ENCODE measurements at regions not wholly inside any gene's neighbourhood (a gene's known extent, or its start where the extent isn't known, plus 50 kb on each side); places are given as distances from the start of the nearest gene placed in this dataset.
A peak's percentile ranks its signal among the peaks of the same experiment; 100 is the strongest.

GRCh38 chr18:26794230-26795101 lies 71.0 kb downstream of the AQP4 start:
- ChIA-PET POLR2A (no interaction called here), CTCF (ENCODE audit: low intra/inter-chr PET ratio, low total read pairs) (no interaction called here)
- no peak overlapping the region for H3K27ac ChIP-seq (ENCODE audit: extremely low read length, insufficient read depth, low read length)
- H3K4me1 ChIP-seq (ENCODE audit: insufficient read depth, low read length) = no peaks in the 10 kb centered on the region
- no peaks in the 10 kb centered on the region for H3K27me3 ChIP-seq (ENCODE audit: control insufficient read depth in 1 of 2, insufficient read depth in 2 of 2, low read length in 2 of 2)
- ATAC-seq = no peak
- H4K20me1 ChIP-seq (ENCODE audit: insufficient read depth, low read length) = no peaks in the 10 kb centered on the region
- WGBS (ENCODE audit: low lambda C conversion rate) = 0% methylated on average over 6 of the region's 8 CpGs
- intact Hi-C loops (cut with micrococcal nuclease; ENCODE audit: unreplicated experiment) (no loop called here), in situ Hi-C loops (cut with HindIII; ENCODE audit: extremely low pct_ligation_motif_present, low pct_unique_long_range_greater_than_20kb) (no loop called here)
- TF ChIP-seq ZBTB21 (CRISPR knock-in tag; IDR thresholded peaks at IDR 0.05) (no peak), SATB2 (CRISPR knock-in tag; IDR thresholded peaks at IDR 0.05) (no peak), GPN1 (CRISPR knock-in tag; IDR thresholded peaks at IDR 0.05; ENCODE audit: borderline replicate concordance) (no peak)
- FAIRE-seq = no peak
- H3K36me3 ChIP-seq (replicated peaks in 1 of 2; ENCODE audit: control insufficient read depth in 1 of 2, insufficient read depth in 2 of 2, low read length in 2 of 2) = no peaks in the 10 kb centered on the region
- no peaks in the 10 kb centered on the region for H3K9me3 ChIP-seq (ENCODE audit: low read length)
- no peak for DNase-seq (ENCODE audit: low spot score)
- no peaks in the 10 kb centered on the region for H3K79me2 ChIP-seq (ENCODE audit: insufficient read depth, low read length)
- no peak overlapping the region for H3K9ac ChIP-seq (ENCODE audit: insufficient read depth, low read depth, low read length)
- H3K4me3 ChIP-seq (replicated peaks in 1 of 3; ENCODE audit: insufficient read depth in 1 of 3, low read depth in 2 of 3, low read length in 3 of 3) = no peak overlapping the region
- no TSS peak for BruUV-seq (replicated peaks)
- no peak overlapping the region for H2AFZ ChIP-seq (ENCODE audit: low read length)
- no peak overlapping the region for H3K4me2 ChIP-seq (ENCODE audit: low read depth, low read length)

- Histone ChIP-seq H3K9ac (ENCODE audit: insufficient read depth, low read depth, low read length) (no peak overlapping the region), H3K9me3 (ENCODE audit: low read length) (no peaks in the 10 kb centered on the region), H3K27me3 (ENCODE audit: control insufficient read depth in 1 of 2, insufficient read depth in 2 of 2, low read length in 2 of 2) (no peaks in the 10 kb centered on the region), H3K36me3 (replicated peaks in 1 of 2; ENCODE audit: control insufficient read depth in 1 of 2, insufficient read depth in 2 of 2, low read length in 2 of 2) (no peaks in the 10 kb centered on the region), H2AFZ (ENCODE audit: low read length) (no peak overlapping the region), H4K20me1 (ENCODE audit: insufficient read depth, low read length) (no peaks in the 10 kb centered on the region), H3K27ac (ENCODE audit: extremely low read length, insufficient read depth, low read length) (no peak overlapping the region), H3K79me2 (ENCODE audit: insufficient read depth, low read length) (no peaks in the 10 kb centered on the region), H3K4me1 (ENCODE audit: insufficient read depth, low read length) (no peaks in the 10 kb centered on the region), H3K4me3 (replicated peaks in 1 of 3; ENCODE audit: insufficient read depth in 1 of 3, low read depth in 2 of 3, low read length in 3 of 3) (no peak overlapping the region), H3K4me2 (ENCODE audit: low read depth, low read length) (no peak overlapping the region)
- DNase-seq (ENCODE audit: low spot score) (peak; percentile 13), FAIRE-seq (no peak), ATAC-seq (no peak)
- ChIA-PET POLR2A (no interaction called here), CTCF (ENCODE audit: low intra/inter-chr PET ratio, low total read pairs) (no interaction called here)
- BruUV-seq (replicated peaks) = no TSS peak
- 3% methylated on average over 1 of the region's 1 CpG for WGBS (ENCODE audit: low lambda C conversion rate)
- intact Hi-C loops (cut with micrococcal nuclease; ENCODE audit: unreplicated experiment) (no loop called here), in situ Hi-C loops (cut with HindIII; ENCODE audit: extremely low pct_ligation_motif_present, low pct_unique_long_range_greater_than_20kb) (no loop called here)
- TF ChIP-seq TMF1 (CRISPR knock-in tag; IDR thresholded peaks at IDR 0.05; ENCODE audit: low read depth) = no peak
- TF ChIP-seq ZNF800 (CRISPR knock-in tag; IDR thresholded peaks at IDR 0.05) = no peak
- TF ChIP-seq ZNF652 (CRISPR knock-in tag; IDR thresholded peaks at IDR 0.05; ENCODE audit: borderline replicate concordance, low read depth) = no peak
- TF ChIP-seq CC2D1A (CRISPR knock-in tag; IDR thresholded peaks at IDR 0.05) = no peak
- no peak for TF ChIP-seq ZNF20 (CRISPR knock-in tag; IDR thresholded peaks at IDR 0.05)
- no peak for TF ChIP-seq LCORL (IDR thresholded peaks at IDR 0.05)
- no peak for TF ChIP-seq LCORL (CRISPR knock-in tag; IDR thresholded peaks at IDR 0.05)
- no peak for TF ChIP-seq ARNT2 (CRISPR knock-in tag; IDR thresholded peaks at IDR 0.05; ENCODE audit: low read depth)
- no peak for TF ChIP-seq ZNF841 (CRISPR knock-in tag; IDR thresholded peaks at IDR 0.05; ENCODE audit: borderline replicate concordance)
- no peak for TF ChIP-seq NCOA1 (CRISPR knock-in tag; IDR thresholded peaks at IDR 0.05)
- no peak for TF ChIP-seq ZSCAN9 (CRISPR knock-in tag; IDR thresholded peaks at IDR 0.05; ENCODE audit: borderline replicate concordance)
- no peak for TF ChIP-seq ZBTB37 (CRISPR knock-in tag; IDR thresholded peaks at IDR 0.05)
- TF ChIP-seq MEIS2 (CRISPR knock-in tag; IDR thresholded peaks at IDR 0.05) = no peak
- no peak for TF ChIP-seq FOXJ3 (CRISPR knock-in tag; IDR thresholded peaks at IDR 0.05; ENCODE audit: borderline replicate concordance)
- no peak for TF ChIP-seq MAFG (CRISPR knock-in tag; IDR thresholded peaks at IDR 0.05)
Measured at GRCh38 chr18:26792661-26793060, 72.8 kb downstream of the AQP4 start.
